Endothelial cell of hepatic sinusoid (primary cell): ENCODE measurements at regions not wholly inside any gene's neighbourhood (a gene's known extent, or its start where the extent isn't known, plus 50 kb on each side); places are given as distances from the start of the nearest gene placed in this dataset.
"Not testable (repeated sequence)": the region's sequence is repeated elsewhere in the genome, so short reads cannot be mapped to it uniquely, and the experiment has no call there.

Experiments
- in situ Hi-C: cut with HindIII; loops from 2 replicates; pipeline ENCODE4 v1.10.0; 2017; ENCODE audit warnings: low sequenced_read_pairs

DNA sequence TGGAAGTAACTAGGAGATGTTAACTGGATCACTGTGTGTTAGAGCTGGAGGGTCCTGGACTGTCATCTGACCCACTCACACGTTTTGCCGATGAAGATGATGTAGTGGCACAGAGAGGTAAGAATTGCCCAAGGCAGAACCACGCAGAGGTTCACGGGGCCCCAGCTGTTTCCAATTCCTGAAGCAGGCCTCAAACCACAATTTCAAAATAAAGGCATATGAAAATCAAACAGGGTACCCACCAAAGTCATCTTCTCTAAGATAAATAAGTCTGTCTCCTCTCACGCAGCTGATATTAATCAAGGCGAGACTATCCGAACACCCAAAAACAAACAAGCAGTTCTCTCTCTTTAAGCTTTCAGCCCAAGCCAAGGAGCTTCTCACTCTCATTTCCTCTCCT lies 113.3 kb upstream of the JCAD start:
- in situ Hi-C loops, result no loop called here

DNA sequence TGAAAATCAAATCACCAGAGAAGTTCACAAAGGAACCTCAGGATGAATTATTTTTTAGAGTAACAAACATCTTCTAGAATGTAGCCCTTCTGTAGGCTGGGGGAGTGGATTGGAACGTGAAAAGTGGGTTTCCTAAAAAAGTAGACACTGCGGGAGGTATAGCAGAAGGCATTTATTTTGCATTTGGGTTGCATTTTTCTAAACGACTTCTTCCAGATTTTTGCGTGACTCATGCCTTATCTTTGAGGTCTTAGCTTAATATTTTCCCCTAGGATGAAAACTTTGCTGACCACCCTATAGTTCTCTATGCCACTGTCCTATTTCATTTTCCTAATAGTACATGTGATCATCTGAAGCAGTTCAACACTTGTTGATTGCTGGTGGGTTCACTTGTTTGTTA lies 112.7 kb upstream of the JCAD start:
- in situ Hi-C loops, result no loop called here

DNA sequence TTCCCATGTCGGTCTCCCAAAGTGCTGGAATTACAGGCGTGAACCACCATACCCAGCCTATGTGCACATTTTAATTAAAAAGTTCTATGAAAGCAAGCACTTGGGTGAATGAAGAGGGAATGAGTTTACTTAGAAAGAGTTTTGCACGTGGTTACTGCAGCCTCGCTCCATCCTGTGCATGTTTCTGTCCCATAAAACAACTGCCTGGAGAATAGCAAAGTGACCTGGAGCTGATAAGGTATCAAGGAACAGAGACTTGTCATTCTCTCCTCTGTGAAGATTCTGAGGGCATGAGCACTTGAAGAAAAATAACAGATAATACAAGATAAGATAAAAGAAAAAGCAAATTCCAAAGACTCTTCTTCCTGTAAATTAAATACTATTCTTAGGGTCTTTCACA lies 112.2 kb upstream of the JCAD start:
- in situ Hi-C loops, result no loop called here

DNA sequence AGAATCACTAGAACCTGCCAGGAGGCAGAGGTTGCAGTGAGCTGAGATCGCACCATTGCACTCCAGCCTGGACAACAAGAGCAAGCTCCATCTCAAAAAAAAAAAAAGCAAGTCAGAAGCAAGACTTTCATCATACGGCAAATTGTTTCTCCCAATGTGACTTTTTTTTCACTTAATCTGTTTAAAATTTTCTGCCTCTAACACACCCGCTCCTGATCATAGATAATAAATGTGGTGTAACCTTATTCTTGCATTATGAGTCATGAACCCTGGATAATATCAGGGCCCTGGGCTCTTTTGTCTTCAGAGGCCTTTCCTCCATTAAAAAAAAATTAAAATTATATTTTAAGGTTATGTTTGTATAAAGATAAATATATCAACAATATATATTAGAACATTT lies 111.4 kb upstream of the JCAD start:
- in situ Hi-C loops, result no loop called here

DNA sequence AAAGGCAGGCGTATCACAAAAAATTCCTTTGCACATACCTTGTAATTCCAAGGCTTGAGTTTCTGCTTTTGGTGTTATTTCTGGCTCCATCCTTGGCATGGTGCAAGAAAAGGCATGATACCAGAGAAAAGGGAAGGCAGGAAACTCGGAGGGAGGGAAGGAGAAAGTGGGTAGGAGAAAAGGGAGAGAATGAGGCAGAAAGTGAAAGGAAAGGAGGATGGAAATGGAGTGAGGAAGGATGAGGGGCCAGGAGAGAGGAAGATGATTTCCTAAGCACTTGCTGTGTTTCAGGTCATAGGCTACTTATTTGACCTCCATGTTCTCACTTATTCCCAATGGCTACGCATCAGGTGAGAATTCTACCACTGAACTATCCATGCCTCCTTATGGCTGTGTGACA lies 110.8 kb upstream of the JCAD start:
- in situ Hi-C loops, result no loop called here

DNA sequence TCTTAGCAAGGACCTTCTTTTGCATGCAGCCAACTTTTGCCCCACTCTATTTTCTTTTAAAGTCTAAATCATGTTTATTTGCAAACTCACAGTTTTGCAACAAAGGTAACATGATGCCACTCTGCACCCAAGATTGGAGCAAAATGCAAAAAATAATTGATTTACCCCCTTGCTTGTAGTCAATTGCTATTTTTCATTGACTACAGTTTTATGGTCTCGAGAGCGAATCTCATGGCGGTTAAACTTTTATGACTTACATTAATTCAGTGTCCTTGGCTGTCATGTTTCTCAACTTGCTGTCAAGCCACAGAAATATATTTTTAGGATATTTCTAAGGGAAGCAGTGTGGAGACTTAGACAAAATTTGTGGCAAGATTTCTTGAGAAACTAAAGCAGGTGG lies 110.0 kb upstream of the JCAD start:
- in situ Hi-C loops, result no loop called here

DNA sequence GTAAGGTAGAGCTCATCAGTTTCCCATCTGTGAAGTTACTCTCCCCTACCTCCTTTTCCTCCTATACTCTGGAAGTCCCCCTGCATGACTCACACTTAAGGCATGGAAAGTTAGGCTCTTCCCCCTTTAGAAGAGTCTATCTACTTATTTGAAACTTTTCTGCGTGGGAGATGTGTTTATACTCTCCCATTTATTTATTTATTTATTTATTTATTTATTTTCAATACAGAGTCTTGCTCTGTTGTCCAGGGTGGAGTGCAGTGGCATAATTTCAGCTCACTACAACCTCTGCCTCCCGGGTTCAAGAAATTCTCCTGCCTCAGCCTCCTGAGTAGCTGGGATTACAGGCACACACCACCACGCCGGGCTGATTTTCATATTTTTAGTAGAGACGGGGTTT lies 107.5 kb upstream of the JCAD start:
- in situ Hi-C loops, result no loop called here

DNA sequence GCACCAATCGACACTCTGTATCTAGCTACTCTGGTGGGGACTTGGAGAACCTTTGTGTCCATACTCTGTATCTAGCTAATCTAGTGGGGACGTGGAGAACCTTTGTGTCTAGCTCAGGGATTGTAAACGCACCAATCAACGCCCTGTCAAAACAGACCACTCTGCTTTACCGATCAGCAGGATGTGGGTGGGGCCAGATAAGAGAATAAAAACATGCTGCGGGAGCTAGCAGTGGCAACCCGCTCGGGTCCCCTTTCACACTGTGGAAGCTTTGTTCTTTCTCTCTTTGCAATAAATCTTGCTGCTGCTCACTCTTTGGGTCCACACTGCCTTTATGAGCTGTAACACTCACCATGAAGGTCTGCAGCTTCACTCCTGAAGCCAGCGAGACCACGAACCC lies 104.0 kb upstream of the JCAD start:
- in situ Hi-C loops, result not testable (repeated sequence)

DNA sequence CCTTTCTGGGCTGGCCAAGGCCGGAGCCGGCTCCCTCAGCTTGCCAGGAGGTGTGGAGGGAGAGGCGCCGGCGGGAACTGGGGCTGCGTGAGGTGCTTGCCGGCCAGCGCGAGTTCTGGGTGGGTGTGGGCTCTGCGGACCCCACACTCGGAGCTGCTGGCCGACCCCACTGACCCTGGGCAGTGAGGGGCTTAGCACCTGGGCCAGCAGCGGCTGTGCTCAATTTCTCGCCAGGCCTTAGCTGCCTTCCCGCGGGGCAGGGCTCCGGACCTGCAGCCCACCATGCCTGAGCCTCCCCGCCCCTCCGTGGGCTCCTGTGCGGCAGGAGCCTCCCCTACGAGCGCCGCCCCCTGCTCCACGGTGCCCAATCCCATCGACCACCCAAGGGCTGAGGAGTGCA lies 103.4 kb upstream of the JCAD start:
- in situ Hi-C loops, result not testable (repeated sequence)

DNA sequence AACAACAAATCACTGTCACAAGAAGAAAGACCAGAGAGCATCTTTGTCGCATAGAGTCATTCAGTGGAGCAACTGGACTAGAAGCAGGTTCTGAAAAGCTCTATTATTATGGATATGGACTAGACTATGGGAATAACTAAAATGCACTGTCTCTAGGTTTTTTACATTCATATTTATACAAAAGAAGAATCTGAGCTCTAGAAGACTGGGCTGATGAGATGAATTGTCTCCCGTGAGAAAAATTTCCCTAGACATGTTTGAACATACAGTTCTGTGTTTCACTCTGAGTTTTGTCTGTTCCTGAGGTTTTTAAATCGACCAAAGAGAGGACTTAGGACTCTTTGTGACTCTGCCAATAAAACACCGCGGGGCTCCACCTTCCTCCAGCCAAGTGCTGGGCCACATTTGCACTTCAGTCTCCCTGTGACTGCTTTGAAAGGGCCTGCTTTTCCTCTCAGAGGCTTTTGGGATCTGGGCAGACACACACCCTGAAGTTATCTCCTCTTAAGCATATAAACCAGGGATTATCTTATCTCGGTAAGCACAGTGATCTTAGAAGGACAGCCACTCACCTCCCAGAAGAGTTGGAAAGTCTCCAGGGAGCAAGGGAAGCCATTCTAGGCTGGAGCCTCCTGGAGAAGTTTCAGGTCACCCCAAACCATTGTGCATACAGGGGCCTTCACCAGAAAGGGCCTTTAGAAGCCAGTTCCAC lies 101.0 kb upstream of the JCAD start:
- in situ Hi-C loops, result no loop called here

DNA sequence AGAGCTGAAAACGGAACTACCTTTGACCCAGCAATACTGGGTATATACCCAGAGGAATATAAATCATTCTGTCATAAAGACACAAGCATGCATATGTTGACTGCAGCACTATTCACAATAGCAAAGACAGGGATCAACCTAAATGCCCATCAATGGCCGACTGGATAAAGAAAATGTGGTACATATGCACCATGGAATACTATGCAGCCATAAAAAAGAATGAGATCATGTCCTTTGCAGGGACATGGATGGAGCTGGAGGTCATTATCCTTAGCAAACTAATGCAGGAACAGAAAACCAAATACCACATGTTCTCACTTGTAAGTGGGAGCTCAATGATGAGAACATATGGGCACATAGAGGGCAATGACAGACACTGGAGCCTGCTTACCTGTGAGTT lies 100.2 kb upstream of the JCAD start:
- in situ Hi-C loops, result not testable (repeated sequence)

DNA sequence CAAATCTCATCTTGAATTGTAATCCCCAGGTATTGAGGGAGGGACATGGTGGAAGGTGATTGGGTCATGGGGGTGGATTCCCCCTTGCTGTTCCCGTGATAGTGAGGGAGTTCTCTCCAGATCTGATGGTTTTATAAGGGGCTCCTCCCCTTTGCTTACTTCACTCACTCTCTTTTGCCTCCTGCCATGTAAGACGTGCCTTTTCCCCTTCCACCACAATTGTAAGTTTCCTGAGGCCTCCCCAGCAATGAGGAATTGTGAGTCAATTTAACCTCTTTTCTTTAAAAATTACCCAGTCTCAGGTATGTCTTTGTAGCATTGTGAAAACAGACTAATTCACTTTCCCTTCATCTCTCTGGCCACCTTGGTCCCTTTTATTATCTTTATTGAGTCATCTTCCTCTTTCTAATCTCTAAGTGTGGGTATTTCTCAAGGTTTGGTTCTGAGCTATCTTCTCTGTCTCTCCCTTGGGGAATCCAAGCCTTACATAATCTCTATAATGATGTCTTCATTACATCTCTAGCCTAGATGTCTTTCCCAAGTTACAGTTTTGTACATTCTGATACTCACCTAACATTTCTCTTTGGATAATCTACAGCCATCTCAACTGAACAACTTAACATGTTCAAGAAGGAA lies 99.1 kb upstream of the JCAD start:
- in situ Hi-C loops, result no loop called here

DNA sequence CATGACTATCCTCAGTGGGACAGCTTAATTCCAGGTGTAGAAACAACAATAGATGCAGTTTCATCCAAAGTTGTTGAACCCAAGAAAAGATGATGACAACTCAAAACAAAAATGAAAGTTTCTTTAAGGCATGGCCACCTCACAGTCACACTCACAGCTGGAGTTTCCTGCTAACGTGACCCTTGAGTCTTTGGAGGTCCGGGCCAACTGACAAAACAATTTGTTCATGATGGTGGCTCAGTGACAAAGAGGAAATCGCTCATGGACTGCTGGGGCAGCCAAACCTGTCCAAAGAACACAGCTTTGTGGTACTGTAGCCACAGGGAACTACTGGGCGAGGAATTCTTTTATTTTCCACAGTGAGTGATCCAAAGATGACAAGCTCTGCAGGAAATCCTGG lies 96.0 kb upstream of the JCAD start:
- in situ Hi-C loops, result no loop called here

DNA sequence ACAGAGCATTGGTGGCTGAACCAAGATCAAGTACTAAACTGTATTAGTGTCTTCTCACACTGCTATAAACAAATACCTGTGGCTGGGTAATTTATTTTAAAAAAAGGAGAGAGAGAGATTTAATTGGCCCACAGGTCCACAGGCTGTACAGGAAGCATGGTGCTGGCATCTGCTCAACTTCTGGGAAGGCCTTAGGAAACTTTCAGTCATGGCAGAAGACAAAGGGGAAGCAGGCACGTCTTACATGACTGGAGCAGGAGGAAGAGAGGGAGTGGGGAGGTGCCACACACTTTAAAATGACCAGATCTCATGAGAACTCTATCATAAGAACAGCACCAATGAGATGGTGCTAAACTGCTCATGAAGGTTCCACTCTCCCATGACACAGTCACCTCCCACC lies 95.2 kb upstream of the JCAD start:
- in situ Hi-C loops, result no loop called here

DNA sequence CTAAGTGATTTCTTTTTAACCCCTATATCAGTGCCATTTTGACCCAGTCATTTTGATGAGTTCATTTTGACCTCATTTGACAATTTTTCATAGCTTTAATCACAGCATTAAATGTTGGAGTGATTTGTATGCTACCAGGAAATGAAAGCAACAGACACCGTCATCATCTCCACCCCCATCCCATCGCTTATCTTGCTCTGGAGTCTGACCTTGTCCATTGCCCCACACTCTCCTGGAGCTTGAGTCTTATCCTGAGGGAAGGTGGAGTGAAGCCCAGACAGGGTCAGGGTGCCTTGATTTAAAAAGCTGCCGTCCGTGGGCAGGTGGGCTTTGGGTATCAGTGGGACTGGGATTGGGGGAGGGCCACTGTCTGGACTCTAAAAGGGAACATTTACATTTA lies 94.7 kb upstream of the JCAD start:
- in situ Hi-C loops, result no loop called here

DNA sequence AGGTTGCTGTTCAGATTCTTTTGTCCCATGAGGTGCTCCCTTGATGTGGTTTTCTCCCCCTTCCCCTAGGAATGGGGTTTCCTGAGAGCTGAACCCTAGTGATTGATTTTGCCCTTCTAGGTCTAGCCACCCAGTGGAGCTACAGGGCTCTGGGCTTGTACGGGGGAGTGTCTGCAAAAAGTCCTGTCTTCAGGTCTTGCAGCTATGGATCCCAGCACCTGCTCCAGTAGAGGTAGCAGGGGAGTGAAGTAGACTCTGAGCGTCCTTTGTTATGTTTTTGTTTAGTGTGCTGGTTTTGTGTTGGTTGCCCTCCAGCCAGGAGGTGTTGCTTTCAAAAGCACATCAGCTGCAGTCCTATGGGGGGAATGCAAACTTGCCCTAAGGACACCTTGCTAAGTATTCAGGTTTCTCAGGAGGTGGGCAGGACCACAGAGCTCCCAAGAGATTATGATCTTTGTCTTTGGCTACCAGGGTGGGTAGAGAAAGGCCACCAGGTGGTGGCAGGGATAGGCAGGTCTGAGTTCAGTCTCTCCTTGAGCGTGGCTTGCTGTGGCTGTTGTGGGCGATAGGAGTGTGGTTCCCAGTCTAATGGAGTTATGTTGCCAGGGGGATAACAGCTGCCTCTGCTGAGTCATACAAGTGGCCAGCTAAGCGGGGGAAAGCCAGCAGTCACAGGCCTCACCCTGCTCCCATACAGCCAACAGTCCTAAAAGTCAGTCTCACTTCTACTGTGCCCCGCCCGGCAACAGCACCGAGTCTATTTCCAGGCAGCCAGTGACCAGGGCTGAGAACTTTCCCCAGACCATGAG lies 92.4 kb upstream of the JCAD start:
- in situ Hi-C loops, result no loop called here

DNA sequence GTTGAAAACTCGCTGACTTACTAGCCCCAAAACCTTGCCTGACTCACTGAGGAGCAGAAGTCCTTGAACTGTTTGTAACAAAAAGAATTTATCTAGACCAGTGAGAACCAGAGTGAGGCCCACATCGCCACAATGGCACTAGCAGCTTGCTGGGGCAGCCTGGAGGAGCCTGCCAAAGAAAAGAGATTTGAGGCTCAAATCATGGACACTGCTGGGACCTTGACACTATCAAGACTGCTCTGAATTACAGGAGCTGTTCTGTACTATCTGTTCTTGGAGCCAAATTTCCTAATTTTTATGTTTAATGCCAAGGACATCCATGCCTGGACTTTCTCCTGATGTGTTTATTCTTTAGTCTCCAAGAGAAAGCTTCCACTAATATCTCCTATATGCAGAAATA lies 82.0 kb upstream of the JCAD start:
- in situ Hi-C loops, result no loop called here

DNA sequence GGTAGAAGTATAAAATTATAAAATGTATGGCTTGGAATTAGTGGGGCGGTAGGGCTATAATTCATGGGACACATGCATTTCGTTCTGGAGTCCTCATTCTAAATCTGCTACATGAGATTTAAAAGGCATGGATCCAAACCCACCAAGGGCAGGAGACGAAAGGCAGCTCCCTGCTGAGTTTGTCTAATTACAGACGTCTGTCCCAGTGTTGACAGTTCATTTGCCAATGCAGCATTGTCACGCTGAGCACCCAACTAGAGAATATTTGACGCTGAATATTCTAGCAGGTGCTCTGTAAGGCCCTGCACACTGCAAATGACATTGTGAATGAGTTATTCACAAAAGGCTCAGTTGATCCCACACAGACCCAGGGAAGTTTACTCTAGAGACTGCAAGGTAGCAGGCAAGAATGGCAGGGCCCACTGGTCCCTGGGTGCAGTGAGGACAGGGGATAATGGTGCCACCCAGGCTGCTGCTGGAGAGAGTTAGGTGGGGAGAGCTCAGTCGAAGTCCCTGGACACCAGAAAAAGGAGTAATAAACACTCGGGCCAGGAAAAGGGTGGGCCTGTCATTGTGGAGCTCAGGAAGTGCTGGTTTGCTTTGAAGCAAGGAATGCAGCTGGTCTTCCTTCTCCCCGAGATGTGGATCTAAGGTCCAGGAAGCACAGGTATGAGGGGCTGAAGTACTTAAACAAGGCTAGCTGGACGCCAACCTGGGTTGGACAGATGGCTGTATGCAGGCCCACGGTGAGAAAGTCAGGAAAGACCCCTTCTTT lies 75.0 kb upstream of the JCAD start:
- in situ Hi-C loops, result no loop called here

DNA sequence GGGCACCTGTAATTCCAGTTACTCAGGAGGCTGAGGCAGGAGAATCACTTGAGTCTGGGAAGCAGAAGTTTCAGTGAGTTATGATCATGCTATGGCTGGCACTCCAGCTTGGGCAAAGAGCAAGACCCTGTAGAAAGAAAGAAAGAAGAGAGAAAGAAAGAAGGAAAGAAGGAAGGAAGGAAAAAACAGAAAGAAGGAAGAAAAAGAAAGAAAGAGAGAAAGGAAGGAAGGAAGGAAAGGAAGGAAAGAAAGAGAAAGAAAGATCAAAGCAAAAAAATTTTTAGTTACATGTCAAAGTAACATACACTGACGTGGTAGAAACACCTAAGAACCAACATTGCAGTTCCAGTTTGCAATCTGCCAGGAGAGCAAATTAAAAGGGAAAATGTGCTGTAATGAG lies 73.8 kb upstream of the JCAD start:
- in situ Hi-C loops, result no loop called here

DNA sequence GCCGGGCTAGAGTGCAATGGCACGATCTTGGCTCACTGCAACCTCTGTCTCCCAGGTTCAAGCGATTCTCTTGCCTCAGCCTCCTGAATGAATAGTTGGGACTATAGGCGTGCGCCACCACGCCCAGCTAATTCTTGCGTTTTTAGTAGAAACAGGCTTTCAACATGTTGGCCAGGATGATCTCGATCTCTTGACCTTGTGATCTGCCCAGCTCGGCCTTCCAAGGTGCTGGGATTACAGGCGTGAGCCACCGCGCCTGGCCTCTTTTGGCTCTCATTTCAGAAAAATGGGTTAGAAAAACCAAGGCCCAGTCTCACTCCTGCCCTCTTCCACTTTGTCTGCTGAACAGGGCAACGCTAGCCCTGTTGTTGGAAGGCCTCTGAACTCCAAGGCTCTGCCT lies 72.0 kb upstream of the JCAD start:
- in situ Hi-C loops, result not testable (repeated sequence)

DNA sequence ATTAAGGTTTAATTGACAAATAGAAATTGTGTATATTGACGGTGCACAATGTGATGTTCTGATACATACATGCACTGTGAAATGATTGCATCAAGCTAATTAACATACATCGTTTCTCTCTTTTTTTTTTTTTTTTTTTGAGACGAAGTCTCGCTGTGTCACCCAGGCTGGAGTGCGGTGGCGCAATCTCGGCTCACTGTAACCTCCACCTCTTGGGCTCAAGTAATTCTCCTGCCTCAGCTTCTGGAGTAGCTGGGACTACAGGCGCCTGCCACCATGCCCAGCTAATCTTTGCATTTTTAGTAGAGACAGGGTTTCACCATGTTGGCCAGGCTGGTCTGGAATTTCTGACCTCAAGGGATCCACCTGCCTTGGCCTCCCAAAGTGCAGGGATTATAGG lies 69.9 kb upstream of the JCAD start:
- in situ Hi-C loops, result not testable (repeated sequence)
